ENCODE measurements at regions not wholly inside any gene's neighbourhood (a gene's known extent, or its start where the extent isn't known, plus 50 kb on each side); places are given as distances from the start of the nearest gene placed in this dataset.

DNA sequence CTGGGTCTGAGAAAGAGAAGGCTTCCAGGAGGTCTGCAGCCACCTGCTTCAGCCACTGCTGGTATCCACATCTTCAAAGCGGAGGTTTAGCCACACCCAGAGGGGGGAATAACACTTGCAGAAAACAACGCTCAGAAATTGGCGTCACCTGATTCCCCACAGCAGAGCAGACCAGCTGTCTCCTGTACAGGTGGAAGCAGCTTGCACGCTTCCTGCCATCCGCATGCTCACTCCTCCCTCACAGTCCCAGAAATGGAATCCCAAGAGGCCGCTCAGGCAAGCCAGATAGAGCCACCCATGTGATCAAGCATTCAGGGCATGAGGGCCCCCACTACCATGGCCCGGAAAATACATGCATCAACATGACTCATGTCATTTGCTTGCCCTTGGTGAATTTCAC is 112.2 kb upstream of the DIO3 start:
- no peak for DNase-seq (ENCODE audit: low spot score)

DNA sequence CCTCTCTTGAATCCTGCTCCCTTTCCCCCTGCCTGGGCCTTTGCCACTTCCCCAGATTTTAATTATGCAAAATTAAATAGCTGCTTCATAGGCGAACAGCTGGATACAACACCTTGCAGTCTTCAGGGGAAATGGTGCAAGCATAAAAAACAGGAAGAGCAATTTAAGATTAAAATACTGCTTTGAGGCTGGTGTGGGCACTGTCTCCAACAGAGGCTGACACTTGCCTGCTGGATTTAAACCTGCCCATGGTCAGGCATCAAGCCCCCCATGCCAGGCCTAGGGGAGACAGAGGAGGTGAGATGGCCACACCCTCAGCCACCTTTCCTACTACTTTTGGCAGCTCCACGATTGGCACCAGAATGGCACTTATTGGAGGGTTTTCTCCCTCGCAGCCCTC is 110.1 kb upstream of the DIO3 start:
- no peak for DNase-seq (ENCODE audit: low spot score)

GRCh38 chr14:101453225-101453624 is 108.1 kb upstream of the DIO3 start:
- DNase-seq (ENCODE audit: low spot score), result no peak

DNA sequence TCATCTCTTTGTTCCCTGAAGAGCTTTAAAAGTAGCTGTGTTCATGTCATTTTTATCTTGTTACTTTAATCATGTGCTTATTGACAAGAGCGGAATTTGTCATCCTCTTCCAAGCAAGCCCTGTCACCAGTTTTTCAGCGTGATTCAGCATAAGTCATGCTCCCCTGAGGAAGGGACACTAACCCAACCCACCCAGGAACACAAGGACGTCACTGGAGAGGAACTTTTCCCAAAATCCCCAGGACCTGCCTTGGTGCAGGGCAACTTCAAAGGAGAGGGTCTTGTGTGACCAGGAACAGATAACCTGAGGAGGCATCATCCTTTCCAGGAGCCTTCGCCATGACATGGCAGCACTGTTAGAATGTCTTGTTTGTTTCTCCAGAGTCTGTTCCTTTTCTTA is 107.1 kb upstream of the DIO3 start:
- DNase-seq (ENCODE audit: low spot score), result no peak

GRCh38 chr14:101456246-101457175 is 104.8 kb upstream of the DIO3 start:
- DNase-seq (ENCODE audit: low spot score), result no peak

GRCh38 chr14:101457301-101457935 is 103.9 kb upstream of the DIO3 start:
- DNase-seq (ENCODE audit: low spot score), result no peak

DNA sequence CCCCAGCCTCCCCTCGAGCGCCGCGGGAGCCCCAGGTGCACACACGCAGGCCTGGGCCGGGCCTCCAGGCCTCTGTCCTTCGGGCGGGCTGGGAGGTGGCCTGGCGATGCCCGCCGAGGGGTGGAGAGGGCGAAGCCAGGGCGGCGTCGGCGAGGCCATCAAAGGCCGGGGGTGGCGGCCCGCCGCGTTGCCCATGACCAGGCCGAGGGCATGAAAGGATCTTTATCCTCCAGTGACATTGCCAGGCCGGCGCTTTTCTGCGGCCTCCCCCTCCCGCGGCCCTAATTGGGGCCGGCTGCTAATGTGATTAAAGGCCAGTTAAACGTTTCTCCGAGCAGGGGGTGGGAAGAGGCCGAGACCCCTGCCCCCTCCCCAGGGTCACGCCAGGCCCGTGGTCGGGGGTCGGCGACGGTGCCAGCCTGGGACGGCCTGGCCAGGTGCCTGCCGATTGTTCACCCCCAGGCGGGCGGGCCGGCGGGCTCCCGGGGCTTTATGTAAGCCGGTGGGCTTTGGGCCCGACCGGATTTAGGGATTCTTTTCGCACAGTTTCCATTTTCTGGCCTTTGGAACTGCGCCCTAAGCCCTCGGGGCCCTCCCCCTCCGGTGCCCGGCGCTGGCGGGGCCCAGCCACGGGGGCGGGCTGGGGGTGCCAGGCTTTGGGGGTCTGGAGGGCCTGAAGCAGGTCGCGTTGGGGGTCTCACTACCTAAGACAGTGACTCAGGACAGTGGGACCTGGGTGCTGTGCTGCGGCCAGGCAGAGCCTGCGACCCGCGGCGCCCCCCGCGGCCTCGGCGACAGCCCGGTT is 103.2 kb upstream of the DIO3 start:
- DNase-seq (ENCODE audit: low spot score), result no peak

- no peak for DNase-seq (ENCODE audit: low spot score)
Observed at GRCh38 chr14:101458741-101459550, 102.3 kb upstream of the DIO3 start.

DNA sequence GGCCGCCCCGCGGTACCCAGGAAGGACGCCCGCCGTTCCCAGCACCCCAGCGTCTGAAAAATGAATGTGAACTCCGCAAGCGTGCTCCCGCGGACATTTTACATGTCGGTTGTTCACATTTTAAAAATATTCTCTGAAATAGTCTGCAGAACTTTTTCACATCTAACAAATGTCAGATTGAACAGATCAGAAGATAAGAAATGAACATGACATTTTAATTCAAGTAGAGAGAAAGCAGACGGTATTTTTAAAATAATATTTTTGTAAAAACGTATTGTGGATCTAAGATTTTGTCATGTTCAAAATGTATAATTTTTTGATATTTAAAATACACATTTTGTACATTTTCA is 101.8 kb upstream of the DIO3 start:
- no peak for DNase-seq (ENCODE audit: low spot score)

DNA sequence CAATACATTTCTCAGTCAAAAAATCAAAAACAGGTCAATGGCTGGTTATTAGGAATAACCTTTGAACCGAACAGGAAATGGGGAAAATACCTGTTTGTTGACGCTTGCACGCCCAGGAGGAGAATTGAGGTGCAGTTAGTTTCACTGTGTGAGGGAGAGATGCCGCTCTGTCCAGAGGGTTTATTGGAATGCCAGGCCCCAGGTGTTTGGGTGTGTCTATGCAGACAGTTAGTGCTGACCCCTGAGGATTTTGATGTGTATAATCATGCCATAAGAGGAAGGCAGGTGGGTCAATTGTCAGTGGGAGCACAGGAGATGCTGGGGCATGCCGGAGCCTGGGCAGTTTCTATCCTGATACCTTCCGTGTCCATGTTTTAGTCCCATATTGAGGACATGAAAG is 100.8 kb upstream of the DIO3 start:
- DNase-seq (ENCODE audit: low spot score), result no peak

- DNase-seq (ENCODE audit: low spot score), result no peak
Observed at GRCh38 chr14:101460986-101461750, 100.1 kb upstream of the DIO3 start.

DNA sequence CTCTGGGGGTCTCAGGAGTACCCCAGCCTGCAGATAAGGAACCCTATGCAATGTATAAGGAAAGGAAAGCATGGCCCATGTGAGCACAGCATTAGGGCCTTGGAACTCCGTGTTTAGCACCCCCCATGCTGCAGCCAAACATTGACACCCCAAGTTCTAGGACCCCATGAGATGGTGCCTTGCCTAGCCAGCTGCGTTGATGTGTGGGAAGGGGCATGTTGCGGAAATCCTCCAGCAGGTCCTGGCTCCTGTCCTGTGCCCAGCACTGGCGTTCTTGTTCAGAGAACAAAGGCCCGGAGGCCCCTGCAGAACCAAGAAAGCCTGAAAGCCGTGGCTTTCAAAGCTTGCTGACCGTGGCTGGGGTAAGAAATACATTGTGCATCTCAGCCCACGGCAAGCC is 99.4 kb upstream of the DIO3 start:
- no peak for DNase-seq (ENCODE audit: low spot score)

GRCh38 chr14:101462726-101463565 is 98.3 kb upstream of the DIO3 start:
- no peak for DNase-seq (ENCODE audit: low spot score)

DNA sequence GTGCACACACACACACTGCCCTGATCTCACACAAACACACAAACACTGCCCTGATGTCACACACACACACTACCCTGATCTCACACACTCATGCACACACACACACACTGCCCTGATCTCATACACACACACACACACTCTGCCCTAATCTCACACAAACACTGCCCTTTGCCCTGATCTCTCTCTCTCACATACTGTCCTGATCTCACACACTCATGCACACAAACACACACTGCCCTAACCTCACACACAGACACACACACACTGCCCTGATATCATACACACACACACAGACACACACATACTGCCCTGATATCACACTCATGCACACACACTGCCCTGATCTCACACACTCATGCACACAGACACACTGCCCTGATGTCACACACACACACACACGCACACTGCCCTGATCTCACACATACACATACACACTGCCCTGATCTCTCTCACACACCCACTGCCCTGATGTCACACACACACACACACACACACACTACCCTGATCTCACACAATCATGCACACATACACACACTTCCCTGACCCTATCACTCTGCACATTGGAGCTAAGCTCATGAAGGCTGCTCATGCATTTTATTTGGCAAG is 97.6 kb upstream of the DIO3 start:
- no peak for DNase-seq (ENCODE audit: low spot score)

DNA sequence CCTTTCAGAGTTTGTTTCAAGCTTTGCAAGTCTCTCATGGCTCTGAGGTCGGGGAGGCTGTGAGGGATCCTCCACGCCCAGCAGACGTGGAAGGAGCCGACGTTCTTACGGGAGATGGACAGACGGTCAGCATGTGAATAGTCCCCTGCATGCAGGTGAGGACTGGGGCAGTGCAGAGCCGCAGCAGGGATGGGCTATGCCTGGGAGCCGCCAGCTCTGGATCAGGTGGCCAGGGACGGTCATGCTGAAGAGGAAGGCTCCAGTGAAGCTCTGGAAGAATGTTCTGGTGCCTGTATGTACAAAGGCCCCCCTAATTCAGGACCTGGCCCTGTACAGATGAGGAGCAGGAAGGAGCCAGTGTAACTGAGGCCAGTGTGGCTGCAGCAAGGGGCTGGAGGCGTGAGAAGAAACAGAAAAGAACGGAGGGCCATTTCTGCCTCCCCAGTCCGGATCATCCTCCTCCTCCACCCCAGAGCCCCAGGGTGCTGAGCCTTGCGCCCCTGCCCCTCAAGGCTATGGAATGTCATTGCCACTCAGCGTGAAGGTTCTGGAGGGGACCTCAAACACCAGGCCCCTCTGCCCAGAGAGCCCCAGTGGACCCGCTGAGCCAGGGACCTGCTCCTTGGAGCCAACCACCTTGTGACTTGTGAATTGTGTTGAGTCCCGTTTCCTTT is 96.8 kb upstream of the DIO3 start:
- no peak for DNase-seq (ENCODE audit: low spot score)

GRCh38 chr14:101464984-101465794 is 96.1 kb upstream of the DIO3 start:
- no peak for DNase-seq (ENCODE audit: low spot score)

- no peak for DNase-seq (ENCODE audit: low spot score)
Observed at GRCh38 chr14:101465795-101466448, 95.4 kb upstream of the DIO3 start.

All from A172 (cell line).